HEK293 (cell line): ENCODE measurements at regions not wholly inside any gene's neighbourhood (a gene's known extent, or its start where the extent isn't known, plus 50 kb on each side); places are given as distances from the start of the nearest gene placed in this dataset.

Experiments
- YY1 ChIP-seq: fragments of 450-650 bp; formaldehyde crosslinking; IDR thresholded peaks from 2 replicates; pipeline ENCODE4 v1.5.1; 2018; ENCODE audit warnings: missing biosample characterization, missing genetic modification characterization
- ZBTB26 ChIP-seq: fragments of 450-650 bp; formaldehyde crosslinking; optimal IDR thresholded peaks from 2 replicates; pipeline ENCODE3; 2016; ENCODE audit warnings: missing biosample characterization, mild to moderate bottlenecking, missing genetic modification characterization
- ZNF23 ChIP-seq: fragments of 450-650 bp; formaldehyde crosslinking; IDR thresholded peaks from 2 replicates; pipeline ENCODE4 v1.5.1; 2016; ENCODE audit warnings: missing biosample characterization, missing genetic modification characterization, borderline replicate concordance
- ZNF302 ChIP-seq: fragments of 450-650 bp; formaldehyde crosslinking; IDR thresholded peaks from 2 replicates; pipeline ENCODE4 v1.5.1; 2016; ENCODE audit warnings: missing biosample characterization, missing genetic modification characterization, low read depth
- ZNF394 ChIP-seq: fragments of 450-650 bp; formaldehyde crosslinking; IDR thresholded peaks from 2 replicates; pipeline ENCODE4 v1.5.1; 2016; ENCODE audit warnings: missing biosample characterization, missing genetic modification characterization, mild to moderate bottlenecking, moderate library complexity, borderline replicate concordance
- ZNF530 ChIP-seq: fragments of 450-650 bp; formaldehyde crosslinking; IDR thresholded peaks from 2 replicates; pipeline ENCODE4 v1.5.1; 2016; ENCODE audit warnings: low read depth, missing biosample characterization, missing genetic modification characterization
- ZNF654 ChIP-seq: fragments of 450-650 bp; formaldehyde crosslinking; IDR thresholded peaks from 2 replicates; pipeline ENCODE4 v1.5.1; 2016; ENCODE audit warnings: low read depth, missing biosample characterization, missing genetic modification characterization
- ZNF76 ChIP-seq: fragments of 450-650 bp; formaldehyde crosslinking; IDR thresholded peaks from 2 replicates; pipeline ENCODE4; 2016; ENCODE audit warnings: low read depth, missing biosample characterization, missing genetic modification characterization, borderline replicate concordance
- ZNF792 ChIP-seq: fragments of 450-650 bp; formaldehyde crosslinking; IDR thresholded peaks from 2 replicates; pipeline ENCODE4 v1.5.1; 2016; ENCODE audit warnings: missing biosample characterization, missing genetic modification characterization
- ZNF830 ChIP-seq: fragments of 450-650 bp; IDR thresholded peaks from 2 replicates; pipeline ENCODE4 v1.5.0; 2018; ENCODE audit warnings: missing biosample characterization, missing genetic modification characterization, low read depth, mild to moderate bottlenecking, moderate library complexity
- TF ChIP-seq, protein P1 (sequence below): fragments of 450-650 bp; formaldehyde crosslinking; IDR thresholded peaks from 2 replicates; pipeline ENCODE4 v1.5.1; 2016; ENCODE audit warnings: missing biosample characterization, missing genetic modification characterization

DNA sequence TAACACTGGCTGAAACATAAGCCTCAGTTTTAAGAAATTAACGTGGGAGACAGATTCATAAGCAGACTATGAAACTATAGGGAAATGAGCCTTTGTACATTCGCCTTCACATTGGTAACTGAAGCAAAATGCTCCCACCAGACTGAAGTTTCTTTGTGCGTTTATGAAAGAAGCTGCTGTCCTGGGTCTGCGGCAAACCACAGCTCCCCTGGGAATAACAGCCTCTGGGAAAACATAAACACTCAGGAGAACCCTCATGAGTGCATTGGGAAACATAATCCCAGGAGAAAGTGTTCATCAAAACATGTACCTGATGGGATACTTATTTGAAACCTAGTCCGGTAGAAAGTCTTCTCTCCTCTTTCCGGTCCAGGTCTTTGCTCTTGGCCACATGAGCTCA, 193.1 kb upstream of the LARGE1 start:
- no peak for TF ChIP-seq ZNF830 (tag by site-specific recombination)
- no peak for TF ChIP-seq ZNF654 (tag by site-specific recombination)
- TF ChIP-seq, protein P1, sequence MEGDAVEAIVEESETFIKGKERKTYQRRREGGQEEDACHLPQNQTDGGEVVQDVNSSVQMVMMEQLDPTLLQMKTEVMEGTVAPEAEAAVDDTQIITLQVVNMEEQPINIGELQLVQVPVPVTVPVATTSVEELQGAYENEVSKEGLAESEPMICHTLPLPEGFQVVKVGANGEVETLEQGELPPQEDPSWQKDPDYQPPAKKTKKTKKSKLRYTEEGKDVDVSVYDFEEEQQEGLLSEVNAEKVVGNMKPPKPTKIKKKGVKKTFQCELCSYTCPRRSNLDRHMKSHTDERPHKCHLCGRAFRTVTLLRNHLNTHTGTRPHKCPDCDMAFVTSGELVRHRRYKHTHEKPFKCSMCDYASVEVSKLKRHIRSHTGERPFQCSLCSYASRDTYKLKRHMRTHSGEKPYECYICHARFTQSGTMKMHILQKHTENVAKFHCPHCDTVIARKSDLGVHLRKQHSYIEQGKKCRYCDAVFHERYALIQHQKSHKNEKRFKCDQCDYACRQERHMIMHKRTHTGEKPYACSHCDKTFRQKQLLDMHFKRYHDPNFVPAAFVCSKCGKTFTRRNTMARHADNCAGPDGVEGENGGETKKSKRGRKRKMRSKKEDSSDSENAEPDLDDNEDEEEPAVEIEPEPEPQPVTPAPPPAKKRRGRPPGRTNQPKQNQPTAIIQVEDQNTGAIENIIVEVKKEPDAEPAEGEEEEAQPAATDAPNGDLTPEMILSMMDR (tag by site-specific recombination) = no peak
- TF ChIP-seq ZNF76 = no peak
- TF ChIP-seq ZNF302 (tag by site-specific recombination) = no peak
- no peak for TF ChIP-seq ZBTB26 (tag by site-specific recombination)
- no peak for TF ChIP-seq ZNF792 (tag by site-specific recombination)
- TF ChIP-seq ZNF23 = no peak
- TF ChIP-seq ZNF530 (tag by site-specific recombination) = no peak
- TF ChIP-seq YY1 (tag by site-specific recombination) = no peak
- no peak for TF ChIP-seq ZNF394 (tag by site-specific recombination)
